ENCODE measurements at regions not wholly inside any gene's neighbourhood (a gene's known extent, or its start where the extent isn't known, plus 50 kb on each side); places are given as distances from the start of the nearest gene placed in this dataset.

GRCh38 chr6:144844596-144844995 is 559.5 kb downstream of the UTRN start:
- Histone ChIP-seq H4K20me1 (replicated peaks in 1 of 2; ENCODE audit: control insufficient read depth in 1 of 2, insufficient read depth in 2 of 2, low read length in 2 of 2) (no peaks in the 10 kb centered on the region), H2BK15ac (ENCODE audit: low read length) (no peak overlapping the region), H3K27ac (ENCODE audit: low read depth, low read length) (no peak overlapping the region), H2AFZ (ENCODE audit: low read length) (no peak overlapping the region), H3K79me1 (ENCODE audit: low read depth, low read length) (no peaks in the 10 kb centered on the region), H3K14ac (ENCODE audit: insufficient read length) (no peak overlapping the region), H3K79me2 (ENCODE audit: control insufficient read depth in 1 of 2, insufficient read depth in 2 of 2, low read length in 2 of 2) (no peaks in the 10 kb centered on the region), H3K27me3 (replicated peaks in 1 of 4; ENCODE audit: control insufficient read depth in 3 of 4, extremely low read depth in 1 of 4, insufficient read depth in 3 of 4, low read length in 3 of 4) (no peaks in the 10 kb centered on the region), H2BK120ac (replicated peaks; ENCODE audit: low read depth, low read length) (no peak overlapping the region), H2AK5ac (ENCODE audit: low read depth, low read length) (no peak overlapping the region), H3K4ac (replicated peaks; ENCODE audit: insufficient read length, low read depth, low read length) (no peak overlapping the region), H3K18ac (ENCODE audit: extremely low read depth, low read length) (no peak overlapping the region), H3K4me3 (ENCODE audit: extremely low read depth in 1 of 4, insufficient read depth in 2 of 4, low read depth in 3 of 4, low read length in 4 of 4) (no peak overlapping the region), H3K4me1 (replicated peaks in 1 of 4; ENCODE audit: control insufficient read depth in 3 of 4, insufficient read depth in 4 of 4, low read length in 3 of 4) (peaks cover 0 to 3% (median under 1%) of the 10 kb centered on the region in 4 experiments; a peak in 3 of 7 replicates), H3K23me2 (ENCODE audit: low read depth, low read length) (0 out of 2 replicates have a peak, but pooled peaks cover 1% of the 10 kb centered on the region), H2BK12ac (ENCODE audit: low read depth, low read length) (no peak overlapping the region), H3K36me3 (ENCODE audit: control insufficient read depth in 2 of 4, insufficient read depth in 4 of 4, low read length in 3 of 4) (peaks cover 0 to 18% (median 3%) of the 10 kb centered on the region in 4 experiments; a peak in 4 of 8 replicates), H3K9ac (replicated peaks in 1 of 4; ENCODE audit: extremely low read depth in 1 of 4, low read depth in 3 of 4, low read length in 3 of 4) (no peak overlapping the region), H3K4me2 (ENCODE audit: insufficient read depth in 1 of 2, low read depth in 2 of 2, low read length in 2 of 2) (no peak overlapping the region), H2BK20ac (ENCODE audit: low read length) (no peak overlapping the region), H3K56ac (replicated peaks; ENCODE audit: insufficient read length, low read depth, low read length) (no peak overlapping the region), H3K23ac (ENCODE audit: insufficient read length) (no peak overlapping the region), H4K91ac (replicated peaks; ENCODE audit: insufficient read length, low read length) (no peak overlapping the region), H4K5ac (ENCODE audit: insufficient read length, low read depth, low read length) (no peak overlapping the region), H2BK5ac (ENCODE audit: low read depth, low read length) (no peak overlapping the region), H3K9me3 (ENCODE audit: insufficient read depth in 2 of 2, low read depth in 1 of 2, low read length in 1 of 2) (no peaks in the 10 kb centered on the region), H4K8ac (ENCODE audit: extremely low read depth, insufficient read depth, low read length) (no peak overlapping the region)
- ChIA-PET POLR2A (ENCODE audit: partially characterized antibody) (interaction anchor here (0.9 kb wide), 1 partner anchor 11 kb away, joined by 3 read pairs; no protein-coding TSS in a partner anchor), CTCF (ENCODE audit: partially characterized antibody) (no interaction called here)
- FAIRE-seq (no peak), DNase-seq (ENCODE audit: low read depth in 1 of 2, low spot score in 2 of 2) (no peak)
- TF ChIP-seq HDAC6 (IDR thresholded peaks at IDR 0.05; ENCODE audit: low read depth, low read length) (no peak), MAFK (IDR thresholded peaks at IDR 0.05; ENCODE audit: low read depth, low read length) (no peak), BCL11A (IDR thresholded peaks at IDR 0.05; ENCODE audit: low read depth in 2 of 2, low read length in 2 of 2) (no peak), NANOG (IDR thresholded peaks at IDR 0.05; ENCODE audit: insufficient read depth, low read depth, low read length, poor library complexity, severe bottlenecking) (no peak)
- 77% methylated on average over 3 of the region's 3 CpGs; no CpG with 5 or more reads in 1 of the 2 experiments for WGBS, 2 experiments (ENCODE audit: extremely low coverage in 1 of 2, insufficient coverage in 1 of 2, insufficient read length in 1 of 2, insufficient replicate concordance in 2 of 2, low coverage in 1 of 2, low lambda C conversion rate in 2 of 2, missing lambda C conversion rate in 1 of 2)

Data from H1 (cell line).